ENCODE measurements at regions not wholly inside any gene's neighbourhood (a gene's known extent, or its start where the extent isn't known, plus 50 kb on each side); places are given as distances from the start of the nearest gene placed in this dataset.

GRCh38 chr20:52049001-52049731 is 142.4 kb downstream of the ZFP64 start:
- Mint-ChIP-seq H3K9me3 (peaks cover 0 to 3% (median 0%) of the 10 kb centered on the region in 7 donors), H3K4me1 (peaks cover 3% of the 10 kb centered on the region), H3K27me3 (ENCODE audit: low read depth in 3 of 3) (peaks cover 22 to 35% (median 24%) of the 10 kb centered on the region in 3 donors), H3K36me3 (no peaks in the 10 kb centered on the region), H3K4me3 (peak overlapping the region in 1 of 2 donors; percentile 20), H3K27ac (peak overlapping the region in 1 of 7 donors; percentile 57)
- Histone ChIP-seq H3K9me3 (replicated peaks in 1 of 2; ENCODE audit: control insufficient read depth in 1 of 2, insufficient read depth in 1 of 2, low read length in 2 of 2) (no peaks in the 10 kb centered on the region), H3K4me3 (replicated peaks in 1 of 3; ENCODE audit: low read depth in 2 of 3, low read length in 3 of 3) (no peak overlapping the region), H3K4me1 (ENCODE audit: control insufficient read depth in 1 of 2, insufficient read depth in 2 of 2, low read length in 2 of 2) (no peaks in the 10 kb centered on the region), H3K9ac (ENCODE audit: insufficient read depth, low read length, poor library complexity, severe bottlenecking) (no peak overlapping the region), H3K4me2 (replicated peaks; ENCODE audit: extremely low read depth, low read length, poor library complexity, severe bottlenecking) (no peak overlapping the region), H3K27ac (ENCODE audit: low read depth in 1 of 2, low read length in 2 of 2) (no peak overlapping the region), H3K27me3 (ENCODE audit: control insufficient read depth in 2 of 2, insufficient read depth in 2 of 2, low read length in 2 of 2) (peaks cover 11 to 18% of the 10 kb centered on the region in 2 donors), H3K36me3 (replicated peaks in 1 of 2; ENCODE audit: control insufficient read depth in 1 of 2, insufficient read depth in 2 of 2, low read length in 2 of 2) (no peaks in the 10 kb centered on the region), H3K79me2 (ENCODE audit: insufficient read depth, low read length) (no peaks in the 10 kb centered on the region), H4K20me1 (ENCODE audit: insufficient read depth, low read length) (no peaks in the 10 kb centered on the region), H2AFZ (ENCODE audit: insufficient read depth, low read depth, low read length, poor library complexity, severe bottlenecking) (no peak overlapping the region)
- no peak for TF ChIP-seq CTCF (IDR thresholded peaks at IDR 0.05)
- intact Hi-C loops (cut with micrococcal nuclease): no loop called here
- DNase-seq: no peak
- WGBS (ENCODE audit: insufficient coverage): 97% methylated on average over 4 of the region's 7 CpGs

GRCh38 chr20:52047811-52048764 is 143.5 kb downstream of the ZFP64 start:
- Mint-ChIP-seq H3K36me3 (no peaks in the 10 kb centered on the region), H3K27me3 (ENCODE audit: low read depth in 3 of 3) (peaks cover 22 to 35% (median 24%) of the 10 kb centered on the region in 3 donors), H3K4me1 (peaks cover 3% of the 10 kb centered on the region), H3K9me3 (peaks cover 0 to 2% (median 0%) of the 10 kb centered on the region in 7 donors), H3K27ac (no peak overlapping the region), H3K4me3 (peak overlapping the region in 1 of 2 donors; percentile 40)
- no peaks in the 10 kb centered on the region for H3K79me2 ChIP-seq (ENCODE audit: insufficient read depth, low read length)
- no peak for DNase-seq
- peaks cover 11 to 18% of the 10 kb centered on the region in 2 donors for H3K27me3 ChIP-seq (ENCODE audit: control insufficient read depth in 2 of 2, insufficient read depth in 2 of 2, low read length in 2 of 2)
- no peaks in the 10 kb centered on the region for H3K9me3 ChIP-seq (replicated peaks in 1 of 2; ENCODE audit: control insufficient read depth in 1 of 2, insufficient read depth in 1 of 2, low read length in 2 of 2)
- no peaks in the 10 kb centered on the region for H4K20me1 ChIP-seq (ENCODE audit: insufficient read depth, low read length)
- intact Hi-C loops (cut with micrococcal nuclease): no loop called here
- no peak overlapping the region for H2AFZ ChIP-seq (ENCODE audit: insufficient read depth, low read depth, low read length, poor library complexity, severe bottlenecking)
- H3K36me3 ChIP-seq (replicated peaks in 1 of 2; ENCODE audit: control insufficient read depth in 1 of 2, insufficient read depth in 2 of 2, low read length in 2 of 2): no peaks in the 10 kb centered on the region
- H3K4me1 ChIP-seq (ENCODE audit: control insufficient read depth in 1 of 2, insufficient read depth in 2 of 2, low read length in 2 of 2): no peaks in the 10 kb centered on the region
- H3K4me3 ChIP-seq (replicated peaks in 1 of 3; ENCODE audit: low read depth in 2 of 3, low read length in 3 of 3): no peak overlapping the region
- H3K9ac ChIP-seq (ENCODE audit: insufficient read depth, low read length, poor library complexity, severe bottlenecking): no peak overlapping the region
- no peak for TF ChIP-seq CTCF (IDR thresholded peaks at IDR 0.05)
- H3K27ac ChIP-seq (ENCODE audit: low read depth in 1 of 2, low read length in 2 of 2): no peak overlapping the region
- H3K4me2 ChIP-seq (replicated peaks; ENCODE audit: extremely low read depth, low read length, poor library complexity, severe bottlenecking): no peak overlapping the region
- 0% methylated on average over 9 of the region's 19 CpGs for WGBS (ENCODE audit: insufficient coverage)
